OCI-LY7 (cell line): ENCODE measurements at regions not wholly inside any gene's neighbourhood (a gene's known extent, or its start where the extent isn't known, plus 50 kb on each side); places are given as distances from the start of the nearest gene placed in this dataset.

Source experiments
- CTCF ChIP-seq: fragments of 200-600 bp; sonication (generic); conservative IDR thresholded peaks from 2 replicates; pipeline ENCODE4 v1.5.1; 2014; ENCODE audit warnings: mild to moderate bottlenecking, antibody characterized with exemption, low read length, moderate library complexity, mixed read lengths
- EZH2phosphoT487 ChIP-seq: fragments of 200-600 bp; sonication (generic); IDR thresholded peaks from 2 replicates; pipeline ENCODE4 v1.6.1; 2018; ENCODE audit warnings: low read depth, borderline replicate concordance, mild to moderate bottlenecking, mixed run types, antibody characterized with exemption, low read length, moderate library complexity, mixed read lengths

DNA sequence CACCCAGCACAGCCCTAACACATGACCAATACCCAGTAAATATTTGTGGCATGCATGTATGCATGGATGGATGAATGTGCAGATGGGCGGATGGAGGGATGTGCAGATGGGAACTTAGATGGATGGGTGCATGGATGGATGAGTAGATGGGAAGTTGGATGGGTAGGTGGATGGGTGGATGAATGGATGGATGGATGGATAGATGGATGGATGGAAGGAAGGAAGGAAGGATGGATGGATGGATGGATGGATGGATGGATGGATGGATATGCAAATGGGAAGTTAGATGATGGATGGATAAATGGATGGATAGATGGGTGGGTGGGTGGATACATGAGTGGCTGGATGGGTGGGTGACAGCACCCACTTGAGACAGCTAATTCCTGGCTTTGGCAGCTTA is 193.2 kb upstream of the TNRC6C start:
- TF ChIP-seq CTCF (no peak), EZH2phosphoT487 (no peak)
